ENCODE measurements at regions not wholly inside any gene's neighbourhood (a gene's known extent, or its start where the extent isn't known, plus 50 kb on each side); places are given as distances from the start of the nearest gene placed in this dataset.
"Not testable (repeated sequence)": the region's sequence is repeated elsewhere in the genome, so short reads cannot be mapped to it uniquely, and the experiment has no call there.

DNA sequence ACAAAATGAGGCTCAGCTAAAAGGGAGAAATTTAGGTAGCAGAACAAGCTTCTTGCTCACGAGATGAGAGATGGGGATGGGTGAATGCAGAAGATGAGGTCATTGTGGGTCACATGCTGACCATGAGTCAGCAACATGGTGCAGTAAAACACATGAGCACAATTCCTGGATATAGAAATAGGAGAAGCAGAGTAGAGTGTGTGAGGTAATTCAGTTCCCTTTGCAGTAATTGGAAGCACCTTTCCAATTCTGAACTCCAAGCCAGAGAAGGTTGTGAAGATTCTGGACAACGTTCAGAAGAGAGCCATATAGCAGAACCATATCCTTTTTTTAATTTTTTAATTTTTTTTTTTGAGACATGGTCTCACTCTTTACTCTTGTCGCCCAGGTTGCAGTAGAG lies 62.0 kb upstream of the LMNTD1 start:
- FAIRE-seq (peak; percentile 9), DNase-seq (ENCODE audit: insufficient read length, low spot score) (peak; percentile 24)

DNA sequence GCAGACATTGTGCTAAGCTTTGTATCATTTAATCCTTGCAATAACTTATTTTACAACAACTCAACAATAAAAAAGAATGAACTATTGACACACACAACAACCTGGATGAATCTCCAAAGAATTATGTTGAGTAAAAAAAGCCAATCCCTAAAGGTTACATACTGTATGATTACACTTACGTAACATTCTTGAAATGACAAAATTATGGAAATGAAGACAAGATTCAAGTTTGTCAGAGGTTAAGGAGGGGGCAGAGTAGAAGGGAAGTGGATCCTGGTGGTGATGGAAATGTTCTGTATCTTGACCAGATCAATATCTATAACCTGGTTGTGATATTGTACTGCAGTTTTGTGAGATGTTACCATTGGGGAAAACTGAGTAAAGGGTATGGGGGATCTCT lies 63.2 kb upstream of the LMNTD1 start:
- DNase-seq (ENCODE audit: insufficient read length, low spot score) (no peak), FAIRE-seq (no peak)

DNA sequence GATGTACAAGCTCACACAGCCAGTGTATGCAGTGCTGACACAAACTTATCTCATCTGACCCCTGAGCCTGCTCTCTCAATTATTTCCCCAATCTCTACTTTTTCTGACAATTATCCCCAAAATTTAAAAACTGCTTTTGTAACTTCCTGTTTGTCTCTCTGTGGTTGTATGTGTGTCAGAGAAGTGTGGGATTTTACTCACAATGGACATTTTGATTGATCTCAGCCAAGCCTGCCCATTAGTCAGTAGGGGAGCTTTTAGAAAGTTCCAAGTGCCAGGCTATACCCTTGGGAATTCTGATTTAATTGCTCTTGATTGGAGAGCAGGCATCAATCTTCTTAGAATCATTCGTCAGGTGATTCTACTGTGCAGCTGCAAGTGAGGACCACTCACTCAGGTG lies 64.9 kb upstream of the LMNTD1 start:
- FAIRE-seq = no peak
- DNase-seq (ENCODE audit: insufficient read length, low spot score) = no peak

DNA sequence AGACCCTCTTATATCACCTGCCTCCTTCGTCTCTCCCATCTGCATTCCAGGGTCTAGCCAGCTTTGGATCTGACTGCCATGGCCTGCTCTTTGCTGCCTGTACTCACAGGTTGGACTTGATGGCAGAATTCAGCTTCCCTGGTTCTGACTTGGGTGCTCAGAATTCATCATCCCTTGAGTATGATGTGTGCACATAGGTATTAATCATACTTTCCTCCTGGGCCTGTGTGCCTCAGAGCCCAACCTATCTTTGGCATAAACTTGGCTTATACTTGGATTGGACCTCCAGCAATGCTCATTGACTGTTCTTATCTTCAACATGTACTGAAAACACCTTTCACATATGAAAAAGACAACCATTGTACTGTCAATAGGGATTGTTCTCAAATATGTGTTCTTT lies 70.7 kb upstream of the LMNTD1 start:
- DNase-seq (ENCODE audit: insufficient read length, low spot score) = no peak
- FAIRE-seq = no peak

DNA sequence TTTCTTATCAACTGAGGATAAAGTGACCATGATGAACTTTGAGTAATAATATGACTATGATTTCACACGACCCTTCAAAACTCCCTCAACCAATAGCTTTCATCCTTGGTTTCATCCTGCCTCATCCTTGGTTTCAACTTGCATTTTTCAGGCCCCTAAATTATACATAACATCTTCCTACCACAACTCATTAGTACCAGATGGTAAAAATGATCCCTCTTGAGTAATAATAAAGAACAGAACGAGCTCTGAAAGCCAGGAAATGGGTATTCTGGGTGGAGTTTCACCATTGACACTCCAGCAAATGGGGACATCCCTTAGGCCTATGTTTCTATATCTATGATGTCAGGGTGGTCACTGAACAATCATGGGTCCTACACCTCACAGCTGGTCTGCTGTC lies 72.1 kb upstream of the LMNTD1 start:
- FAIRE-seq (no peak), DNase-seq (ENCODE audit: insufficient read length, low spot score) (no peak)

DNA sequence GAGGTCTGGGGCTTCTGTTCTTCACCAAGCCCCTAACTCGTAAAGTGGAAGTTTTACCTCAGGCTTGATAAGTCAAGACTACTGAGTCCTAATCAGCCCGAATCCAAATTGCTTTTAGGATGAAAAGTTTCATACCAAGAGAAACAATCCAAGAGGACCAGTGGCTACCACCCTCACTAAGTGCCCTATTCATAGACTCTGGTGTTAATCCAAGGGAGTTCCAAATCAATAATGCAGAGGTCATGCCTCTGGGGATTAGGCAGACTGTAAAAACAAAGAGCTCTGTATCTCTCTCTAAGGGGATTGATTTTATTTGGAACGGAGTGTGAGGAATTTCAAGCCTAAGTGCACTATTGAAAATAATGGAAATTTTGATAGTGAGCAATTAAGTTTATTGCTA lies 76.3 kb upstream of the LMNTD1 start:
- no peak for DNase-seq (ENCODE audit: insufficient read length, low spot score)

DNA sequence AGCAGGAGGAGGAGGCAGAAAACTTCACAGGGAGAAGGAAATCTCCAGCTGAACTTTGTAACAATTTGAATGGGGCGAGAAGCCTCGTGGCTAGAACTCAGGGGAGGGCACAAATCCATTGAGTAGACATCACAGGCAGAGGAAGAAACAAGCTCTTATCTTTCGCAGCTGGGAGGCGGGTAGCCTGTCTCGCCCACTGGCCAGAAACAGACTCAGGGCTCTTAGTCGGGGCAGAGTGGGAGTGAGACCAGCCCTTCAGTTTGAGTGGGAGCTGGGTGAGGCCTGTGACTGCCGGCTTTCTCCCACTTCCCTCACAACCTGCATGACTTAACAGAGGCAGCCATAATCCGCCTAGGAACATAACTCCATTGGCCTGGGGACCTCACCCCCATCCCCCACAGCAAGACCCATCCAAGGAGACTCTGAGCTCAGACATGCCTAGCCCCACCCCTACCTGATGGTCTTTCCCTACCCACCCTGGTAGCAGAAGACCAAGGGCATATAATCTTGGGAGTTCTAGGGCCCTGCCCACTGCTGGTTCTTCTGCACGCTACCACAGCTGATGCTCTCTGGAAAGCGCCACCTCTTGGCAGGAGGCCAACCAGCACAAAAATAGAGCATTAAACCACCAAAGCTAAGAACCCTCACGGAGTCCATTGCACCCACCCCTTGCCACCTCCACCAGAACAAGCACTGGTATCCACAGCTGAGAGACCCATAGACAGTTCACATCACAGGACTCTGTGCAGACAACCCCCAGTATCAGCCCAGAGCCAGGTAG lies 77.8 kb upstream of the LMNTD1 start:
- not testable (repeated sequence) for FAIRE-seq

More for the DNA sequence above, 76.3 kb upstream of the LMNTD1 start:
- FAIRE-seq = no peak

DNA sequence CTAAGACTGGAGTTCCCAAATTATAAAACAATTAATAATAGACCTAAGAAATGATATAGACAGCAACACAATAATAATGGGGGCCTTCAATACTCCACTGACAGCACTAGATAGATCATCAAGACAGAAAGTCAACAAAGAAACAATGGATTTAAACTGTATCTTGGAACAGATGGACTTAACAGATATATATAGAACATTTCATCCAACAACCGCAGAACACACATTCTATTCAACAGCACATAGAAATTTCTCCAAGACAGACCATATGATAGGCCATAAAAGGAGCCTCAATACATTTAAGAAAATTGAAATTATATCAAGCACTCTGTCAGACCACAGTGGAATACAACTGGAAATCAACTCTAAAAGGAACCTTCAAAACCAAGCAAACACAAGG lies 80.1 kb upstream of the LMNTD1 start:
- not testable (repeated sequence) for DNase-seq (ENCODE audit: insufficient read length, low spot score); FAIRE-seq

More for the DNA sequence above, 77.8 kb upstream of the LMNTD1 start:
- not testable (repeated sequence) for DNase-seq (ENCODE audit: insufficient read length, low spot score)

DNA sequence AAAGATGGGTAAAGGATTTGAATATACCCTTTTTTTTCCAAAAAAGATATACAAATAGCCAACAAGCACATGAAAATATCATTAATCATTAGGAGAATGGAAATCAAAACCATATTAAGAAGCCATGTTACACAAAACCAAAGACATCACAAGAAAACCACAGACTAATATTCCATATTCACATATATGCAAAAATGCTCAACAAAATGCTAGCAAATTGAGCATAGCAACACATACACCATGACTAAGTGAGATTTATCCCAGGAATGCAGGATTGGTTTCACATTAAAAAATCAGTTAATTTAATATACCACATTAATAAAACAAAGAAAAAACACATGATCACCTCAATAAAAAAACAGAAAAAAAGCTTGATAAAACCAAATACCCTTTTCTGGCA lies 84.7 kb upstream of the LMNTD1 start:
- DNase-seq (ENCODE audit: insufficient read length, low spot score) = no peak

DNA sequence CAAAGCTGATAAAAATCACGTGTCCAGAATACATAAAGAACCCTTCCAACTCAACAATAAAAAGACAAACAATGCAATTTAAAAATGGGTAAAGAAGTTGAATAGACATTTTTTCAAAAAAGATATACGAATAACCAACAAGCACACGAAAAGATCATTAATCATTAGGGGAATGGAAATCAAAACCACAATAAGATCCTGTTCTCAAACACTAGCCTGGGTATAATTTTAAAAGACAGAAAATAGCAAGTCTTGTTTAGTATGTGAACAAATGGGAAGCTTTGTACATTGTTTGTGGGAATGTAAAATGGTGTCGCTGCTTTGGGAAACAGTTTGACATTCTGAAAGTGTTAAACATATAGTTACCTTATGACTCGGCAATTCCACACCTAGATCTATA lies 86.3 kb upstream of the LMNTD1 start:
- no peak for DNase-seq (ENCODE audit: insufficient read length, low spot score)
- FAIRE-seq = no peak

More for the DNA sequence above, 84.7 kb upstream of the LMNTD1 start:
- FAIRE-seq = no peak

DNA sequence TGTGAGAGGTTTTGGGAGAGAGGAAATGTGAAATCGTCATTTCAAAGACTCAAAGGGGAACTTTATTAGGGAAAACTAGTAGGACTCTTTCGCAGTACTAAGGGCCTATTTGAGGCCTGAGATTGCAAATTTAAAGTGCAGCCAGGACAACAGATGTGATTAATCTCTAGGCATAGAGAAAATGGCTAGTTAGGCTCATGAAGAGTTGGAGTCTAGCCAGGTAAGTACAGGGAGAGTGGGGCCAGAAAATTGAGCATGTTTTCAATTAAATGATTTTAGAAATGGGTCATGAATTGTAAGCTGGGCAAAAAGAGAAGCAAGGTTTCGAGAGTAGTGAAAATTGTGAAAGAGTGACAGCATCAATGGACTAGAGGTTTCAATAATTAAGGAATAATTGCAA lies 91.9 kb upstream of the LMNTD1 start:
- DNase-seq (ENCODE audit: insufficient read length, low spot score) (no peak), FAIRE-seq (no peak)

DNA sequence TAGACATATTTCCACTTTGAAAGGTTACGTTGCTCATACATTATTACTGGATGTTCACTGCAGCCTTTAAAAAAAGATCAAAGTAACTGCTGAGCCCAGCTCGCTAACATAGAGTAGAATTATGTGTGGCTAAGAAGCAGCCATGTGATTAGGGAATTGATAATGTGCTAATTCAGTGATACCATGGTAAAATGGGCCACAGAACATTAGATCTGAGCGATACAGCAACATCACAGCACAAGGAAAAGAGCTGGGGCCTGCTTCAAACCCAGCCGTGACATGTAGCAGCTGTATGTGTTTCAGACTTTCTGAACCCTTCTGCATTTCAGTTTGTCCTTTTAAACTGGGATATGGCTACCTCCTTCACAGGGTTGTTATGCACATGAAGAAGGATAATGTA lies 92.3 kb upstream of the LMNTD1 start:
- peak; percentile 60 for FAIRE-seq

DNA sequence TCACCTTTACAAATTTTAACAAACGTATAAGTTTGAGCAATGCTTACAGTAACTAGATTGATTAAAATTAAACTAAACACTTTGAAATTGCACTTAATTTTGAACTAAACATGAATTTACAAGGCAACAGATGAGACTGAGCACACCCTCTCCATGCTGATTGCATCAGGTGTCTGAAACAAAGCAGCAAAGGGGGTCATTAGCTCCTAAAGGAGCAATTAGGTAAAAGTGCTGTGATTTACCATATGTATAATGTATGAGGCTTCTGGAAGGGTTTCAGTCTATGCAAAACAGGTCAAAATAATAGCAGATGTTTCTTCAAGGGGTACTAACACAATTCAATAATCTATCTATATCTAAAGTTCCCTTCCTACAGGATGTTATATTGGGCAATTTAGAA lies 98.8 kb upstream of the LMNTD1 start:
- FAIRE-seq (no peak), DNase-seq (ENCODE audit: insufficient read length, low spot score) (no peak)

More for the DNA sequence above, 92.3 kb upstream of the LMNTD1 start:
- DNase-seq (ENCODE audit: insufficient read length, low spot score) = no peak

DNA sequence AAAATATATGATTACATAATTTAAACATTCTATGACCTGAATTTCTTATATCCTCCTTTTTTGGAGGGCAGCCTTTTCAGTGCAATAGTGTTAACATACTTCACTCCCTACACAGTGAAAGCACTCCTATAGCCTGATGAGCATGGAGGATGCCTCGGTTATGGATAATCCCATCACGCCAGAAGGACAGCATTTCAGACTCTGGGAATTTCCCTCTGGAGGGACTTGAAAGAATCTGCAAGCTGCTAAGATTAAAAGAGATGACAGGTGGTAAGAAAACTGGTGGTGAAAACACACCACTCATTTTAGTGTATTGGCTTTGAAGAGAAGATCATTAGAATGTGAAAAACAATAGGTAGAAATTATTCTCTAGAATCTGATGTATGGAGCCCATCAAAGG lies 99.3 kb upstream of the LMNTD1 start:
- DNase-seq (ENCODE audit: insufficient read length, low spot score) (no peak), FAIRE-seq (no peak)

DNA sequence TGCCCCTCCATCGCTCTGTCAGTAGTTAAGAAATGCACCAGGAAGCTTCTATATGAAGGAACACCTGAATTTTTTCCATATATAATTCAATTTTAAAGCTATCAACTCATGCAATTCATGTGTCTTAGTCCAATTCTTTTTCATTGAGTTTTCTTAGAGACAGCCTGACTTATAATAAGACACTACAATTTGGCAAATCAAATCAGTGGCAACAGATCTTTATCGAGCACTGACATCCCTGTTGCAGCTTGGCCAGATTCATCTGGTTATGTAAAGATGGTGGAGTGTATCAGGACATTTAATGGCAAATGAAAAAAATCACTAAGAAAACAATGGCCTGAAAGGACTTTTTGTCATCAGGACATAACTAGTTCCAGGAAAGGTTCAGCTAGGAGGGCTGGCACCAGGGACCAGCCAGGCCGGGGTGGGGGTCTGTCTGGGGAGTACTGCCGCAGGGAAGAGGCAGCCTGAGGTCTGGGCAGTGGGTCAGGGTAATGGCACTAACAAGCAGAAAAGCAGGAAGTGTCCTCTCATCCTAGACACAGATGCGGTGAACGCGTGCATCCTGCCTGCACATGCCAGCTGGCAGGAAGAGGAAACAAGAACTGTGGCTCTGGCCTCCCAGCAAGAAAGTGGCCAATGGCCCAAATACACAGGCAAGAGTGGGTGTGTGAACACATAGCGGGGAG lies 100.5 kb upstream of the LMNTD1 start:
- DNase-seq (ENCODE audit: insufficient read length, low spot score) (no peak), FAIRE-seq (no peak)

DNA sequence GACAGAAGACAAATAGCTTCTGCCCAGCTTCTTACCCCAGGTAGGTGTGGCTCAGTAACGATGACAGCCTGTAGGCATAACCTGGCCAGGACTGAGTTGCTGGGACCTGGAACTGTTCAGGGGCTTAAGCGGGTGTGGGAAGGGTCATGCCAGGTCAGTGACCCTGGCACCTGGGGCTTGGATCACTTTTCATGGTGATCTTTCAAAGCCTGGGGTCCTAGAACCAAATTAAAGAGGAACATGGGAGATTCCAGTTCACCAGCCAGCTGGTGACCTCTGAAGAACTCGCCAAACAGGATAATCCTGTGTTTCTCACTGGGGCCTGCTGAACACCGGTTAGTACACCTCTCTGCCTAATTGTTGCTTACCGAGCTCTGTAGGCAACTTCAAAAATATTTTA lies 102.6 kb upstream of the LMNTD1 start:
- no peak for DNase-seq (ENCODE audit: insufficient read length, low spot score)
- FAIRE-seq = no peak

DNA sequence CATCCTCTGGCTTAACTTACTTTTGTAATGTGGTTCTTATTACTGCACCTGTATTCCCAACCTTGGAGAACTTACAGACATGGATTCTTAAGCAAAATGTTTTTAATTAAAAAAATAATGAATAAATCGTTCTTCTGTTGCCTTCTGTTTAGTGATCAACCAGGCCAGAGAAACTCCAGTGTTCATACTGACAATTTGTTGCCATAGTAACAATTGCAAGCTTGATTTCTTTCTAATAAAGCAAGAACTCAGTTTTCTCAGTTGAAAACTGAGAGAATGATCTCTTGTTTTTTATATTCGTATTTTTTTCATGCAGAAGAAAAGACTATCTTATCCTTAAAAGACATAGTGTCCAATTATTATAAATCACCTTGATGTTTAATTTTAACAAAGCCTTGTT lies 106.5 kb upstream of the LMNTD1 start:
- DNase-seq (ENCODE audit: insufficient read length, low spot score) (no peak), FAIRE-seq (no peak)

DNA sequence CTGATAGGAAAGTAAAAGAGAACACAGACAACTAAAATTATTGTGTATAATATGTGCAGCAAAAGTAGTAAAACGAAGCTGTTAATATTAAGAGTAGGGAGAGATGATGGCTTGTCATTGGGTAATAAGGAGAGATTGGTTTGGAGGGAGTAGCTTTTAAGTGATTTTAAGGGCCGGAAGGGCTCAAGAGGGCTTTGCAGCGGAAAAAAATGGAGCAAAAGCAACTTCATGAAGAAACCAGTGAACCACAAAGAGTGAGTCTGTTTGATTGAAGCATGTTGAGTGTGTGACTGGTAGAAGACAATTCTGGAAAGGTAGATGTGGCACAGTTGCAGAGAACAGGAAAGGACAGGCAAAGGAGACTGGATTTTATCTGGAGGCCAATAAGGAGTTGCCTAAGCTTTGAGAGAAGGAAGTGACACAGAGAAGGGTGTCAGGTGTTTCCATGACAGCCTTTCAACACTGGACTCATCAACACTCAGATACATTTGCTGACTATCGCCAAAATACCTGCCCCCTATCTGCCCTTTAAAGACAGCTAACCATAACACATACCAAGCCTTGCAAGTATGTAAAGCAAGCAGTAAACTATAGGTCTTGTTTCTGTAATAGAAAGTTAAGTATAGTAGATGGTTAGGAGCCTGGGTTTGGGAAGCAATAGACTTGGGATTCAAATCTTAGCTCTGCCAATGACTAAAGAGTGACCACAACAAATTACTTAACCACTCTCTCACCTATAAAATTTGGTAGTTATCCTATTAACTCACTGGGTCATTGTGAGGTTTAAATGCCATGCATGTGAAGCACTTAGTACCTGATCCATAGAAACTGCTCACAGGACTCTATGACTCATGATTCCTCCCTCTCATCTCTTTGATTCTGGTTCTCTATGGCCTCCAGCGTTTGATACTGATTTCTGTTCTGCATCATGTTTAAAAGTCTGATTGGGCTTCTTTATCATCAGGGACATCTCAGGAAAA lies 117.3 kb upstream of the LMNTD1 start:
- no peak for DNase-seq (ENCODE audit: insufficient read length, low spot score)
- FAIRE-seq = peak; percentile 16

DNA sequence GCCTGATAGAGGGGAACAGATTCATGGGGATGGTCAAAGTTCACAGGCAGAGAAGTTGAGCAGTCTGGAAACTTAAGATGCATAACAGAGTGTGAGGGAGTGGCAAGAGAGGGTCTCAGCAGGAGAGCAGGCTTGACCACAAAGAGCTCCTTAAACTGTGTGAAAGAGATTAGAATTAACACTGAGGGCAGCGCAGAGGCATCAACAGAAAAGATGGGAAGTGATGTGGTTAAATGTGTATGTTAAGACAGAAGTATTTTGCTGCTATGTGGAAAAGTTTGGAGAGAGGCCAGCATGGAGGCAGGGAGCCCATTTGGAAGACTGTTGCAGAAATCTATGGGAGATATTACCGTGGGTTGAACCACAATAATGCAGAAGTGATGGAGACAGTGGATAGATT lies 122.7 kb upstream of the LMNTD1 start:
- FAIRE-seq (no peak), DNase-seq (ENCODE audit: insufficient read length, low spot score) (no peak)

DNA sequence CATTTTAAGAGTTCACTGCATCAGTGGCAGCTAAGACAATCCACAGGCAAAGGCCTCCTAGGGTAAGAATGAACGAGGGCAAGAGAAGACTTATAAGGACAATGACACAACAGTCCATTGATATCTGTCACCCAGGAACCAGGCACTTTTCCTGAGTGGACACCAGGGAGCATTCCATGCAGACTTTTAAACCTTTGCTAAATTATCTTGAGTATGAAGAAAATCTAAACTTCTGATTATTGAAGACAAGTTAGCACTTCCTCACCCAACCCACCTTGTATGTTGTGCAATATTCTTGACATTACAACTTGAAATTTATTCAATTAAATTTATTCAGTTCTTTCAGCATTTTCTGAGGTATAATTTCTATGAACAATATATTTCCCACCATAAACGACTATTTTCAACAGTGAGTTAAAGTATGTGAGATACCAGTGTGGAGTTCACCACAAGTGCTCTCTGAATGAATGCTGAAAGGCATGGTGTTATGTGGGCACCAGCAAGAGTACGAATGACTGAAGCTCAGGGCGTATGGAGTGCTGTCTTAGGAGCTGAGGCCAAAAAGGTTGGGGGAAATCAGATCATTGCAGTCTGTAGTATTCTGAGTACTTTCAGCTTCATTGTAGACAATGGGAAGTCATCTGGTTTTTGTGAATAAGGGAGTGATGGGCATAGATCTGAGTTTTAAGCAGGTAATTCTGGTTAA lies 124.3 kb upstream of the LMNTD1 start:
- DNase-seq (ENCODE audit: insufficient read length, low spot score) = peak; percentile 21

More for the DNA sequence above, 124.3 kb upstream of the LMNTD1 start:
- FAIRE-seq = peak; percentile 28

Measured in HTR-8/SVneo (cell line).